ENCODE measurements at regions not wholly inside any gene's neighbourhood (a gene's known extent, or its start where the extent isn't known, plus 50 kb on each side); places are given as distances from the start of the nearest gene placed in this dataset.

DNA sequence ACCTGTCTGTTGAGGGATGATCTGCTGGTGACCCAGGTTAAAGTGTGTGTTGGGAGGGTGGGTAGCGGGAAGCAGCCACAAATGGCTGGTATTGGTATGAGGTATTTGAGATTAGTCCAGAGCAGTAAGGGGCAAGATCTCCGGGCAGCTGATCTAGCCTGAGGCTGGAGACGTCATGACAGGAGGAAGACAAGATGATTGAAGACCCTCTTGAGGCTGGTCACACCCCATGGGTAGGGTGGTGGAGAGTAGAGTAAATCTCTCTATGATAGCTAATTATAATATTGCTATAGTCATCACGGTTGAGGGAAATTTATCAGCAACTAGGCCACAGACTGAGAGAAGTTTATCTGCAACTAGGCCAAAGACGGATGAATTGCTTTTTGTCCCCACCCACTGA, 128.5 kb downstream of the CDCA7 start:
- CTCF ChIA-PET: no interaction called here
- POLR2A ChIA-PET: no interaction called here

DNA sequence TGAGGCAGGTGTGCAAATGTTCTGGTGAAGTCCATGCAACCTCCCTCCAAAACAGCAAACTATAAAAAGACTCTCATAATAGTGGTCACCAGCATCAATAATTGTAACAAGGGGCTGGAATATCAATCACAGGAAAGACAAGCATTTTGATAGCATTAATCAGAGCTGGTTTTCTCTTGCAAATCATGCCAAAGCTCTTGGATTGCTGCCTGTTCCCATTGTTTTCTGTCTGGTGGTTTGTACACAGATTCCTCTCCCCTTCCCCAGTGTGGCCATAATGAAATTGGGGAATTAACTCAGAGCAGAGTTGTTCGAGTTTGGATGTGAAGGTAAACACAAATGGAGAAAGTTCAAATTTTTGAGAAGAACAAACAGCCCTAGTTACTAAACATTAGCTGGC, 134.2 kb downstream of the CDCA7 start:
- H3K4me3 ChIP-seq (ENCODE audit: low read depth, low read length): no peak overlapping the region
- TF ChIP-seq, protein P1, sequence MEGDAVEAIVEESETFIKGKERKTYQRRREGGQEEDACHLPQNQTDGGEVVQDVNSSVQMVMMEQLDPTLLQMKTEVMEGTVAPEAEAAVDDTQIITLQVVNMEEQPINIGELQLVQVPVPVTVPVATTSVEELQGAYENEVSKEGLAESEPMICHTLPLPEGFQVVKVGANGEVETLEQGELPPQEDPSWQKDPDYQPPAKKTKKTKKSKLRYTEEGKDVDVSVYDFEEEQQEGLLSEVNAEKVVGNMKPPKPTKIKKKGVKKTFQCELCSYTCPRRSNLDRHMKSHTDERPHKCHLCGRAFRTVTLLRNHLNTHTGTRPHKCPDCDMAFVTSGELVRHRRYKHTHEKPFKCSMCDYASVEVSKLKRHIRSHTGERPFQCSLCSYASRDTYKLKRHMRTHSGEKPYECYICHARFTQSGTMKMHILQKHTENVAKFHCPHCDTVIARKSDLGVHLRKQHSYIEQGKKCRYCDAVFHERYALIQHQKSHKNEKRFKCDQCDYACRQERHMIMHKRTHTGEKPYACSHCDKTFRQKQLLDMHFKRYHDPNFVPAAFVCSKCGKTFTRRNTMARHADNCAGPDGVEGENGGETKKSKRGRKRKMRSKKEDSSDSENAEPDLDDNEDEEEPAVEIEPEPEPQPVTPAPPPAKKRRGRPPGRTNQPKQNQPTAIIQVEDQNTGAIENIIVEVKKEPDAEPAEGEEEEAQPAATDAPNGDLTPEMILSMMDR (IDR thresholded peaks at IDR 0.05; ENCODE audit: insufficient read depth, low read length, missing control alignments): no peak
- POLR2A ChIA-PET: no interaction called here
- no peak for DNase-seq (ENCODE audit: low read depth, low spot score)
- CTCF ChIA-PET: no interaction called here

More for the DNA sequence above, 128.5 kb downstream of the CDCA7 start:
- TF ChIP-seq, protein P1 (IDR thresholded peaks at IDR 0.05; ENCODE audit: insufficient read depth, low read length, missing control alignments): no peak
- no peak overlapping the region for H3K4me3 ChIP-seq (ENCODE audit: low read depth, low read length)
- DNase-seq (ENCODE audit: low read depth, low spot score): no peak

GRCh38 chr2:173491418-173491817, 136.7 kb downstream of the CDCA7 start:
- no peak overlapping the region for H3K4me3 ChIP-seq (ENCODE audit: low read depth, low read length)
- POLR2A ChIA-PET: no interaction called here
- TF ChIP-seq, protein P1 (IDR thresholded peaks at IDR 0.05; ENCODE audit: insufficient read depth, low read length, missing control alignments): no peak
- DNase-seq (ENCODE audit: low read depth, low spot score): no peak
- CTCF ChIA-PET: no interaction called here

DNA sequence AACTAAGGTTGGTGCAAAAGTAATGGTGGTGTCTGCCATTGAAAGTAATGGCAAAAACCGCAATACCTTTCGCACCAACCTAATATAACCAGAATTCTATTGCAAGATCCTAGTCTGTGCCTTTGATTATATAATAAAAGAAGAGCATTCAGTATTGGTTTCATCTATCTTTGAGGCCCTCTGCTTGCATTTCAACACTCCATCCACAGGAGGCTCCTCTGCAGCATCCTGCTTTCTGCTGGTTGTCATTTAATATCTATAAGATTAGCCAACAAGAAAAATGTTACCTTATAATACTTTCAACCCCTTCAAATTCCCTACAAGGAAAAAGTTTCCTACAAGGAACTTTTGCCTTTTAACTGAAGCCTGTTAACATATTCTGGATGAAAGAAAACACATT, 139.2 kb downstream of the CDCA7 start:
- ChIA-PET CTCF (interaction anchor here (1.0 kb wide), 1 partner anchor 63 kb away, joined by 3 read pairs; no protein-coding TSS in a partner anchor), POLR2A (no interaction called here)
- no peak for DNase-seq (ENCODE audit: low read depth, low spot score)
- no peak overlapping the region for H3K4me3 ChIP-seq (ENCODE audit: low read depth, low read length)
- TF ChIP-seq, protein P1 (IDR thresholded peaks at IDR 0.05; ENCODE audit: insufficient read depth, low read length, missing control alignments): no peak

- ChIA-PET POLR2A (no interaction called here), CTCF (no interaction called here)
- peak; percentile 19 for DNase-seq (ENCODE audit: low read depth, low spot score)
- TF ChIP-seq, protein P1 (IDR thresholded peaks at IDR 0.05; ENCODE audit: insufficient read depth, low read length, missing control alignments): no peak
- H3K4me3 ChIP-seq (ENCODE audit: low read depth, low read length): peak overlapping the region; percentile 33
These were observed 142.1 kb downstream of the CDCA7 start for GRCh38 chr2:173496746-173497145.

GRCh38 chr2:173500953-173501352, 146.3 kb downstream of the CDCA7 start:
- POLR2A ChIA-PET: no interaction called here
- CTCF ChIA-PET: no interaction called here
- TF ChIP-seq, protein P1 (IDR thresholded peaks at IDR 0.05; ENCODE audit: insufficient read depth, low read length, missing control alignments): no peak
- DNase-seq (ENCODE audit: low read depth, low spot score): no peak
- H3K4me3 ChIP-seq (ENCODE audit: low read depth, low read length): no peak overlapping the region

Data from AG04449 (cell line).